GM23338 (cell line): ENCODE measurements at regions not wholly inside any gene's neighbourhood (a gene's known extent, or its start where the extent isn't known, plus 50 kb on each side); places are given as distances from the start of the nearest gene placed in this dataset.

Source experiments
- ATAC-seq: fragments of 200-7000 bp; cut with Tn5 transposase; 3 replicates; pipeline ENCODE4 v1.9.1; 2020
- DNase-seq: peaks from one replicate; pipeline ENCODE4 v3.0.0-alpha.2; 2015; ENCODE audit warnings: low spot score
- H2AFZ ChIP-seq: fragments of 200-600 bp; sonication (generic); 2 replicates; pipeline ENCODE4 v1.8.0; 2016; ENCODE audit warnings: antibody characterized with exemption, mild to moderate bottlenecking, moderate library complexity
- H3F3A ChIP-seq: fragments of 200-600 bp; sonication (generic); replicated peaks from 2 replicates; pipeline ENCODE4 v1.8.0; 2017; ENCODE audit warnings: antibody characterized with exemption, mixed run types, low read depth
- H3K27ac ChIP-seq: fragments of 200-600 bp; sonication (generic); 2 replicates; pipeline ENCODE4 v1.6.1; 2016; ENCODE audit warnings: low read depth
- H3K27me3 ChIP-seq: fragments of 200-600 bp; sonication (generic); 2 replicates; pipeline ENCODE4 v1.8.0; 2016; ENCODE audit warnings: mild to moderate bottlenecking, mixed run types, moderate library complexity; ENCODE audit not compliant: insufficient read depth
- H3K36me3 ChIP-seq: fragments of 200-600 bp; sonication (generic); 2 replicates; pipeline ENCODE4 v1.8.0; 2016; ENCODE audit warnings: mild to moderate bottlenecking; ENCODE audit not compliant: insufficient read depth
- H3K4me1 ChIP-seq: fragments of 200-600 bp; sonication (generic); 2 replicates; pipeline ENCODE4 v1.8.0; 2016; ENCODE audit warnings: mild to moderate bottlenecking, moderate library complexity; ENCODE audit not compliant: insufficient read depth
- H3K4me2 ChIP-seq: fragments of 200-600 bp; sonication (generic); 2 replicates; pipeline ENCODE4 v1.7.1; 2017; ENCODE audit warnings: mixed run types
- H3K4me3 ChIP-seq: fragments of 200-600 bp; sonication (generic); 2 replicates; pipeline ENCODE4 v1.6.1; 2016; ENCODE audit warnings: mixed run types
- H3K79me2 ChIP-seq: fragments of 200-600 bp; sonication (generic); replicated peaks from 2 replicates; pipeline ENCODE4 v1.8.0; 2017; ENCODE audit warnings: mild to moderate bottlenecking; ENCODE audit not compliant: insufficient read depth
- H3K9me2 ChIP-seq: fragments of 200-600 bp; sonication (generic); 2 replicates; pipeline ENCODE4 v1.8.0; 2017; ENCODE audit not compliant: insufficient read depth
- H4K20me1 ChIP-seq: fragments of 200-600 bp; sonication (generic); replicated peaks from 2 replicates; pipeline ENCODE4 v1.8.0; 2017; ENCODE audit warnings: mild to moderate bottlenecking; ENCODE audit not compliant: insufficient read depth
- H3K27ac Mint-ChIP-seq: 2 replicates; pipeline ENCODE4 v1.8.0; 2020; ENCODE audit warnings: inconsistent platforms, mild to moderate bottlenecking, moderate library complexity, mixed read lengths
- H3K27me3 Mint-ChIP-seq: 3 replicates; pipeline ENCODE4 v1.8.0; 2022; ENCODE audit warnings: low read depth, mild to moderate bottlenecking, moderate library complexity, mixed read lengths, inconsistent platforms; ENCODE audit not compliant: insufficient read depth, poor library complexity
- H3K36me3 Mint-ChIP-seq: 3 replicates; pipeline ENCODE4 v1.8.0; 2021; ENCODE audit warnings: low read depth, mild to moderate bottlenecking, inconsistent platforms, moderate library complexity, mixed read lengths
- H3K4me1 Mint-ChIP-seq: 3 replicates; pipeline ENCODE4 v1.8.0; 2020; ENCODE audit warnings: mild to moderate bottlenecking, inconsistent platforms, mixed read lengths
- H3K4me3 Mint-ChIP-seq: 3 replicates; pipeline ENCODE4 v1.8.0; 2021; ENCODE audit warnings: moderate library complexity, mild to moderate bottlenecking, inconsistent platforms, mixed read lengths
- H3K9me3 Mint-ChIP-seq: 3 replicates; pipeline ENCODE4 v1.8.0; 2020; ENCODE audit warnings: moderate library complexity, mild to moderate bottlenecking, inconsistent platforms, mixed read lengths
- CREB1 ChIP-seq: fragments of 250-450 bp; sonication (Bioruptor Pico); IDR thresholded peaks from 2 replicates; pipeline ENCODE4 v1.5.0; 2020; ENCODE audit warnings: low read depth, mild to moderate bottlenecking, moderate library complexity
- EZH2 ChIP-seq: fragments of 200-600 bp; sonication (generic); IDR thresholded peaks from one replicate; pipeline ENCODE4 v1.8.0; 2017; ENCODE audit warnings: antibody characterized with exemption, mild to moderate bottlenecking, low read depth; ENCODE audit not compliant: unreplicated experiment
- EZH2phosphoT487 ChIP-seq: fragments of 200-600 bp; sonication (generic); IDR thresholded peaks from one replicate; pipeline ENCODE4 v1.8.1; 2018; ENCODE audit warnings: antibody characterized with exemption; ENCODE audit not compliant: unreplicated experiment
- NANOG ChIP-seq: IDR thresholded peaks from 2 replicates; pipeline ENCODE4 v1.6.1; 2016; ENCODE audit warnings: antibody characterized with exemption, borderline replicate concordance
- POLR2AphosphoS5 ChIP-seq: IDR thresholded peaks from 2 replicates; pipeline ENCODE4 v1.6.1; 2016; ENCODE audit warnings: antibody characterized with exemption, low read depth
- STAT1 ChIP-seq: IDR thresholded peaks from one replicate; pipeline ENCODE4 v1.6.1; 2016; ENCODE audit warnings: antibody characterized with exemption; ENCODE audit not compliant: unreplicated experiment
- ZNF114 ChIP-seq: fragments of 250-450 bp; sonication (Bioruptor Pico); IDR thresholded peaks from 2 replicates; pipeline ENCODE4 v1.5.0; 2020; ENCODE audit warnings: mild to moderate bottlenecking, moderate library complexity
- ZNF331 ChIP-seq: fragments of 250-450 bp; sonication (Bioruptor Pico); IDR thresholded peaks from 2 replicates; pipeline ENCODE4 v1.5.0; 2020; ENCODE audit warnings: low read depth, mild to moderate bottlenecking, moderate library complexity
- TF ChIP-seq, protein P1 (sequence below), 2 experiments: fragments of 200-600 bp in 1 of 2; sonication (generic) in 1 of 2; conservative IDR thresholded peaks; 2 replicates each; pipeline versions ENCODE4 v1.5.1 to v1.6.1; 2016 to 2017; ENCODE audit warnings: antibody characterized with exemption in 2 of 2, low read depth in 2 of 2, mild to moderate bottlenecking in 2 of 2, moderate library complexity in 1 of 2
- TF ChIP-seq, protein P2 (sequence below): IDR thresholded peaks from 2 replicates; pipeline ENCODE4 v1.6.1; 2016; ENCODE audit warnings: antibody characterized with exemption
- TF ChIP-seq, protein P3 (sequence below): fragments of 250-450 bp; sonication (Bioruptor Pico); IDR thresholded peaks from 2 replicates; pipeline ENCODE4 v1.5.0; 2020; ENCODE audit warnings: mild to moderate bottlenecking, moderate library complexity

DNA sequence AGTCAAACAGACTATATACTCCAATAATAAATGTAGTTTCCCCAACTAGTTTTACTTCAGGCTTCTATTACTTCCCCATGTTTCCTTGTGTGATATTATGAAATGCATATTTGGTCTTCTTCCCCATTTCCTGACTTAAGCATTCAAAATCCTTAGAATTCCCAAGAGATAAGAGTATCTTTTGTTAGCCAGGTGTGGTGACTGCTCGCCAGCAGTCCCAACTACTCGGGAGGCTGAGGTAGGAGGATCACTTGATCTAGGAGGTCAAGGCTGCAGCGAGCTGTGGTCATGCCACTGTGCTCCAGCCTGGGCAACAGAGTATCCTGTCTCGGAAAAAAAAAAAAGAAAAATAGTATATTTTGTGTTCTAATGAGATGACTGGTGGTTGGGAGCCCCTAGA is 72.7 kb upstream of the UBE2E2 start:
- Histone ChIP-seq H3K4me3 (no peak overlapping the region), H3F3A (no peaks in the 10 kb centered on the region), H3K4me2 (no peak overlapping the region), H3K27ac (no peak overlapping the region), H4K20me1 (no peaks in the 10 kb centered on the region), H3K4me1 (no peaks in the 10 kb centered on the region), H2AFZ (no peak overlapping the region), H3K36me3 (no peaks in the 10 kb centered on the region), H3K27me3 (no peaks in the 10 kb centered on the region), H3K9me2 (0 out of 2 replicates have a peak, but pooled peaks cover 8% of the 10 kb centered on the region), H3K79me2 (no peaks in the 10 kb centered on the region)
- H3K36me3 Mint-ChIP-seq, result no peaks in the 10 kb centered on the region
- DNase-seq (no peak), ATAC-seq (no peak)
- no peak overlapping the region for H3K27ac Mint-ChIP-seq
- H3K4me1 Mint-ChIP-seq, result no peaks in the 10 kb centered on the region
- H3K27me3 Mint-ChIP-seq, result no peaks in the 10 kb centered on the region
- no peak for TF ChIP-seq ZNF114 (CRISPR knock-in tag)
- TF ChIP-seq STAT1, result no peak
- no peak for TF ChIP-seq CREB1 (CRISPR knock-in tag)
- TF ChIP-seq POLR2AphosphoS5, result no peak
- TF ChIP-seq, protein P1, sequence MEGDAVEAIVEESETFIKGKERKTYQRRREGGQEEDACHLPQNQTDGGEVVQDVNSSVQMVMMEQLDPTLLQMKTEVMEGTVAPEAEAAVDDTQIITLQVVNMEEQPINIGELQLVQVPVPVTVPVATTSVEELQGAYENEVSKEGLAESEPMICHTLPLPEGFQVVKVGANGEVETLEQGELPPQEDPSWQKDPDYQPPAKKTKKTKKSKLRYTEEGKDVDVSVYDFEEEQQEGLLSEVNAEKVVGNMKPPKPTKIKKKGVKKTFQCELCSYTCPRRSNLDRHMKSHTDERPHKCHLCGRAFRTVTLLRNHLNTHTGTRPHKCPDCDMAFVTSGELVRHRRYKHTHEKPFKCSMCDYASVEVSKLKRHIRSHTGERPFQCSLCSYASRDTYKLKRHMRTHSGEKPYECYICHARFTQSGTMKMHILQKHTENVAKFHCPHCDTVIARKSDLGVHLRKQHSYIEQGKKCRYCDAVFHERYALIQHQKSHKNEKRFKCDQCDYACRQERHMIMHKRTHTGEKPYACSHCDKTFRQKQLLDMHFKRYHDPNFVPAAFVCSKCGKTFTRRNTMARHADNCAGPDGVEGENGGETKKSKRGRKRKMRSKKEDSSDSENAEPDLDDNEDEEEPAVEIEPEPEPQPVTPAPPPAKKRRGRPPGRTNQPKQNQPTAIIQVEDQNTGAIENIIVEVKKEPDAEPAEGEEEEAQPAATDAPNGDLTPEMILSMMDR (conservative IDR thresholded peaks at IDR 0.05; ENCODE audit: low read depth in 2 of 2), result no peak
- no peak for TF ChIP-seq ZNF331 (CRISPR knock-in tag)
- TF ChIP-seq EZH2, result no peak
- TF ChIP-seq EZH2phosphoT487, result no peak
- TF ChIP-seq, protein P2, sequence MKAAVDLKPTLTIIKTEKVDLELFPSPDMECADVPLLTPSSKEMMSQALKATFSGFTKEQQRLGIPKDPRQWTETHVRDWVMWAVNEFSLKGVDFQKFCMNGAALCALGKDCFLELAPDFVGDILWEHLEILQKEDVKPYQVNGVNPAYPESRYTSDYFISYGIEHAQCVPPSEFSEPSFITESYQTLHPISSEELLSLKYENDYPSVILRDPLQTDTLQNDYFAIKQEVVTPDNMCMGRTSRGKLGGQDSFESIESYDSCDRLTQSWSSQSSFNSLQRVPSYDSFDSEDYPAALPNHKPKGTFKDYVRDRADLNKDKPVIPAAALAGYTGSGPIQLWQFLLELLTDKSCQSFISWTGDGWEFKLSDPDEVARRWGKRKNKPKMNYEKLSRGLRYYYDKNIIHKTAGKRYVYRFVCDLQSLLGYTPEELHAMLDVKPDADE, result no peak
- TF ChIP-seq, protein P3, sequence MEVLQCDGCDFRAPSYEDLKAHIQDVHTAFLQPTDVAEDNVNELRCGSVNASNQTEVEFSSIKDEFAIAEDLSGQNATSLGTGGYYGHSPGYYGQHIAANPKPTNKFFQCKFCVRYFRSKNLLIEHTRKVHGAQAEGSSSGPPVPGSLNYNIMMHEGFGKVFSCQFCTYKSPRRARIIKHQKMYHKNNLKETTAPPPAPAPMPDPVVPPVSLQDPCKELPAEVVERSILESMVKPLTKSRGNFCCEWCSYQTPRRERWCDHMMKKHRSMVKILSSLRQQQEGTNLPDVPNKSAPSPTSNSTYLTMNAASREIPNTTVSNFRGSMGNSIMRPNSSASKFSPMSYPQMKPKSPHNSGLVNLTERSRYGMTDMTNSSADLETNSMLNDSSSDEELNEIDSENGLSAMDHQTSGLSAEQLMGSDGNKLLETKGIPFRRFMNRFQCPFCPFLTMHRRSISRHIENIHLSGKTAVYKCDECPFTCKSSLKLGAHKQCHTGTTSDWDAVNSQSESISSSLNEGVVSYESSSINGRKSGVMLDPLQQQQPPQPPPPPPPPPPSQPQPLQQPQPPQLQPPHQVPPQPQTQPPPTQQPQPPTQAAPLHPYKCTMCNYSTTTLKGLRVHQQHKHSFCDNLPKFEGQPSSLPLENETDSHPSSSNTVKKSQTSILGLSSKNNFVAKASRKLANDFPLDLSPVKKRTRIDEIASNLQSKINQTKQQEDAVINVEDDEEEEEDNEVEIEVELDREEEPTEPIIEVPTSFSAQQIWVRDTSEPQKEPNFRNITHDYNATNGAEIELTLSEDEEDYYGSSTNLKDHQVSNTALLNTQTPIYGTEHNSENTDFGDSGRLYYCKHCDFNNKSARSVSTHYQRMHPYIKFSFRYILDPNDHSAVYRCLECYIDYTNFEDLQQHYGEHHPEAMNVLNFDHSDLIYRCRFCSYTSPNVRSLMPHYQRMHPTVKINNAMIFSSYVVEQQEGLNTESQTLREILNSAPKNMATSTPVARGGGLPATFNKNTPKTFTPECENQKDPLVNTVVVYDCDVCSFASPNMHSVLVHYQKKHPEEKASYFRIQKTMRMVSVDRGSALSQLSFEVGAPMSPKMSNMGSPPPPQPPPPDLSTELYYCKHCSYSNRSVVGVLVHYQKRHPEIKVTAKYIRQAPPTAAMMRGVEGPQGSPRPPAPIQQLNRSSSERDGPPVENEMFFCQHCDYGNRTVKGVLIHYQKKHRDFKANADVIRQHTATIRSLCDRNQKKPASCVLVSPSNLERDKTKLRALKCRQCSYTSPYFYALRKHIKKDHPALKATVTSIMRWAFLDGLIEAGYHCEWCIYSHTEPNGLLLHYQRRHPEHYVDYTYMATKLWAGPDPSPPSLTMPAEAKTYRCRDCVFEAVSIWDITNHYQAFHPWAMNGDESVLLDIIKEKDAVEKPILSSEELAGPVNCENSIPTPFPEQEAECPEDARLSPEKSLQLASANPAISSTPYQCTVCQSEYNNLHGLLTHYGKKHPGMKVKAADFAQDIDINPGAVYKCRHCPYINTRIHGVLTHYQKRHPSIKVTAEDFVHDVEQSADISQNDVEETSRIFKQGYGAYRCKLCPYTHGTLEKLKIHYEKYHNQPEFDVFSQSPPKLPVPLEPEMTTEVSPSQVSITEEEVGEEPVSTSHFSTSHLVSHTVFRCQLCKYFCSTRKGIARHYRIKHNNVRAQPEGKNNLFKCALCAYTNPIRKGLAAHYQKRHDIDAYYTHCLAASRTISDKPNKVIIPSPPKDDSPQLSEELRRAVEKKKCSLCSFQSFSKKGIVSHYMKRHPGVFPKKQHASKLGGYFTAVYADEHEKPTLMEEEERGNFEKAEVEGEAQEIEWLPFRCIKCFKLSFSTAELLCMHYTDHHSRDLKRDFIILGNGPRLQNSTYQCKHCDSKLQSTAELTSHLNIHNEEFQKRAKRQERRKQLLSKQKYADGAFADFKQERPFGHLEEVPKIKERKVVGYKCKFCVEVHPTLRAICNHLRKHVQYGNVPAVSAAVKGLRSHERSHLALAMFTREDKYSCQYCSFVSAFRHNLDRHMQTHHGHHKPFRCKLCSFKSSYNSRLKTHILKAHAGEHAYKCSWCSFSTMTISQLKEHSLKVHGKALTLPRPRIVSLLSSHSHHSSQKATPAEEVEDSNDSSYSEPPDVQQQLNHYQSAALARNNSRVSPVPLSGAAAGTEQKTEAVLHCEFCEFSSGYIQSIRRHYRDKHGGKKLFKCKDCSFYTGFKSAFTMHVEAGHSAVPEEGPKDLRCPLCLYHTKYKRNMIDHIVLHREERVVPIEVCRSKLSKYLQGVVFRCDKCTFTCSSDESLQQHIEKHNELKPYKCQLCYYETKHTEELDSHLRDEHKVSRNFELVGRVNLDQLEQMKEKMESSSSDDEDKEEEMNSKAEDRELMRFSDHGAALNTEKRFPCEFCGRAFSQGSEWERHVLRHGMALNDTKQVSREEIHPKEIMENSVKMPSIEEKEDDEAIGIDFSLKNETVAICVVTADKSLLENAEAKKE (CRISPR knock-in tag), result no peak
- TF ChIP-seq NANOG, result no peak
- H3K9me3 Mint-ChIP-seq, result no peaks in the 10 kb centered on the region
- H3K4me3 Mint-ChIP-seq, result no peak overlapping the region
